Cardiac fibroblast (primary cell): ENCODE measurements at regions not wholly inside any gene's neighbourhood (a gene's known extent, or its start where the extent isn't known, plus 50 kb on each side); places are given as distances from the start of the nearest gene placed in this dataset.
"Not testable (repeated sequence)": the region's sequence is repeated elsewhere in the genome, so short reads cannot be mapped to it uniquely, and the experiment has no call there.

Source experiments
- DNase-seq, 2 donors: peaks; one replicate each; pipeline versions ENCODE4 v3.0.0 to v3.0.0-alpha.2; 2010; ENCODE audit warnings: low read depth in 2 of 2
- H3K4me3 ChIP-seq, 2 donors: replicated peaks in 1 of 2; 1 replicate in 1 of 2; 2 replicates in 1 of 2; pipeline ENCODE4 v1.5.1; 2011; ENCODE audit warnings: low read depth in 2 of 2, low read length in 2 of 2, mild to moderate bottlenecking in 2 of 2, moderate library complexity in 1 of 2
- CTCF ChIP-seq: IDR thresholded peaks from one replicate; pipeline ENCODE4 v1.5.1; 2011; ENCODE audit warnings: low read depth, mild to moderate bottlenecking, low read length, inconsistent platforms

GRCh38 chr13:78540058-78540457 is 63.3 kb downstream of the POU4F1 start:
- no peak for DNase-seq
- H3K4me3 ChIP-seq = no peak overlapping the region
- TF ChIP-seq CTCF = no peak

GRCh38 chr13:78526044-78526443 is 77.3 kb downstream of the POU4F1 start:
- not testable (repeated sequence) for H3K4me3 ChIP-seq, DNase-seq

- H3K4me3 ChIP-seq = no peak overlapping the region
- TF ChIP-seq CTCF = no peak
- DNase-seq = no peak
These were observed 78.4 kb downstream of the POU4F1 start for GRCh38 chr13:78524936-78525335.

- no peak for DNase-seq
- TF ChIP-seq CTCF = no peak
- H3K4me3 ChIP-seq = no peak overlapping the region
These were observed 82.3 kb downstream of the POU4F1 start for GRCh38 chr13:78521091-78521490.

GRCh38 chr13:78520425-78520824 is 82.9 kb downstream of the POU4F1 start:
- H3K4me3 ChIP-seq = no peak overlapping the region
- TF ChIP-seq CTCF = no peak
- DNase-seq = no peak

DNA sequence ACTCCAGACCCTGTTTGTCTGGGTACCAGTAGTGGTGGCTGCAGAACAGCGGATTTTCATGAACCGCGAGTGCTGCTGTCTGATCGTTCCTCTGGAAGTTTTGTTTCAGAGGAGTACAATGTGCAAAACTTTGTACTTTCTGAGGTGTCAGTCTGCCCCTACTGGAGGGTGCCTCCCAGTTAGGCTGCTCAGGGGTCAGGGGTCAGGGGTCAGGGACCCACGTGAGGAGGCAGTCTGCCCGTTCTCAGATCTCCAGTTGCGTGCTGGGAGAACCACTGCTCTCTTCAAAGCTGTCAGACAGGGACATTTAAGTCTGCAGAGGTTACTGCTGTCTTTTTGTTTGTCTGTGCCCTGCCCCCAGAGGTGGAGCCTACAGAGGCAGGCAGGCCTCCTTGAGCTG is 84.9 kb downstream of the POU4F1 start:
- DNase-seq, H3K4me3 ChIP-seq: not testable (repeated sequence)

GRCh38 chr13:78499802-78500201 is 103.5 kb downstream of the POU4F1 start:
- TF ChIP-seq CTCF = no peak
- no peak for DNase-seq
- no peak overlapping the region for H3K4me3 ChIP-seq

- TF ChIP-seq CTCF = no peak
- no peak for DNase-seq
- no peak overlapping the region for H3K4me3 ChIP-seq
These were observed 105.5 kb downstream of the POU4F1 start for GRCh38 chr13:78497702-78498355.
